ENCODE measurements at regions not wholly inside any gene's neighbourhood (a gene's known extent, or its start where the extent isn't known, plus 50 kb on each side); places are given as distances from the start of the nearest gene placed in this dataset.

GRCh38 chr4:28890949-28891775 lies 1829.0 kb upstream of the PCDH7 start:
- H3K27me3 ChIP-seq, result no peaks in the 10 kb centered on the region
- no peak overlapping the region for H3K27ac ChIP-seq
- no peaks in the 10 kb centered on the region for H3K36me3 ChIP-seq
- TF ChIP-seq POLR2A (IDR thresholded peaks at IDR 0.05) (no peak), CTCF (IDR thresholded peaks at IDR 0.05) (no peak), EP300 (IDR thresholded peaks at IDR 0.05) (no peak)
- no peaks in the 10 kb centered on the region for H3K9me3 ChIP-seq
- no peak for DNase-seq (ENCODE audit: low spot score in 2 of 2)
- H3K4me1 ChIP-seq, result no peaks in the 10 kb centered on the region
- H3K4me3 ChIP-seq, result no peak overlapping the region
- WGBS, 2 donors, result 49 to 61% methylated on average over 3 of the region's 3 CpGs

- Histone ChIP-seq H3K9me3 (no peaks in the 10 kb centered on the region), H3K4me1 (no peaks in the 10 kb centered on the region), H3K27ac (no peak overlapping the region), H3K36me3 (no peaks in the 10 kb centered on the region), H3K4me3 (no peak overlapping the region), H3K27me3 (no peaks in the 10 kb centered on the region)
- TF ChIP-seq EP300 (IDR thresholded peaks at IDR 0.05) (no peak), CTCF (IDR thresholded peaks at IDR 0.05) (no peak), POLR2A (IDR thresholded peaks at IDR 0.05) (no peak)
- DNase-seq (ENCODE audit: low spot score in 2 of 2), result no peak
- WGBS, 2 donors, result 64% methylated on average over 1 of the region's 1 CpG
Measured at GRCh38 chr4:28913466-28913865, 1806.7 kb upstream of the PCDH7 start.

GRCh38 chr4:28916585-28916984 lies 1803.6 kb upstream of the PCDH7 start:
- TF ChIP-seq CTCF (IDR thresholded peaks at IDR 0.05), result no peak
- no peak for TF ChIP-seq POLR2A (IDR thresholded peaks at IDR 0.05)
- TF ChIP-seq EP300 (IDR thresholded peaks at IDR 0.05), result no peak
- WGBS, 2 donors, result 85 to 89% methylated on average over 2 of the region's 2 CpGs
- H3K4me3 ChIP-seq, result no peak overlapping the region
- H3K36me3 ChIP-seq, result no peaks in the 10 kb centered on the region
- DNase-seq (ENCODE audit: low spot score in 2 of 2), result no peak
- H3K27me3 ChIP-seq, result no peaks in the 10 kb centered on the region
- no peak overlapping the region for H3K27ac ChIP-seq
- H3K4me1 ChIP-seq, result no peaks in the 10 kb centered on the region
- no peaks in the 10 kb centered on the region for H3K9me3 ChIP-seq

GRCh38 chr4:28918871-28919270 lies 1801.3 kb upstream of the PCDH7 start:
- DNase-seq (ENCODE audit: low spot score in 2 of 2), result no peak
- WGBS, 2 donors, result 80 to 82% methylated on average over 1 of the region's 1 CpG
- Histone ChIP-seq H3K4me1 (no peaks in the 10 kb centered on the region), H3K36me3 (no peaks in the 10 kb centered on the region), H3K27me3 (no peaks in the 10 kb centered on the region), H3K4me3 (no peak overlapping the region), H3K27ac (no peak overlapping the region), H3K9me3 (no peaks in the 10 kb centered on the region)
- TF ChIP-seq EP300 (IDR thresholded peaks at IDR 0.05), result no peak
- TF ChIP-seq CTCF (IDR thresholded peaks at IDR 0.05), result no peak
- no peak for TF ChIP-seq POLR2A (IDR thresholded peaks at IDR 0.05)

- Histone ChIP-seq H3K9me3 (no peaks in the 10 kb centered on the region), H3K27ac (no peak overlapping the region), H3K36me3 (no peaks in the 10 kb centered on the region), H3K4me1 (no peaks in the 10 kb centered on the region), H3K27me3 (no peaks in the 10 kb centered on the region), H3K4me3 (no peak overlapping the region)
- no peak for DNase-seq (ENCODE audit: low spot score in 2 of 2)
- 71 to 76% methylated on average over 5 of the region's 5 CpGs for WGBS, 2 donors
- no peak for TF ChIP-seq EP300 (IDR thresholded peaks at IDR 0.05)
- TF ChIP-seq POLR2A (IDR thresholded peaks at IDR 0.05), result no peak
- no peak for TF ChIP-seq CTCF (IDR thresholded peaks at IDR 0.05)
Measured at GRCh38 chr4:28921886-28922285, 1798.3 kb upstream of the PCDH7 start.

Data from tibial nerve (tissue), 4 donors.